Thoracic aorta (tissue), 2 donors: ENCODE measurements at regions not wholly inside any gene's neighbourhood (a gene's known extent, or its start where the extent isn't known, plus 50 kb on each side); places are given as distances from the start of the nearest gene placed in this dataset.

Source experiments
- ATAC-seq: fragments of 150-250 bp; one replicate; pipeline ENCODE4 v1.8.0; 2017; ENCODE audit warnings: low read depth; ENCODE audit not compliant: insufficient number of reproducible peaks, low FRiP score
- DNase-seq: peaks from one replicate; pipeline ENCODE4 v3.0.0-alpha.2; 2020; ENCODE audit warnings: low spot score
- H3K27ac ChIP-seq, 2 donors: fragments of 200-600 bp; sonication (generic); 1 replicate in 1 of 2; 2 replicates in 1 of 2; pipeline ENCODE4 v1.5.1; 2016; ENCODE audit warnings: mild to moderate bottlenecking in 2 of 2, moderate library complexity in 2 of 2
- H3K27me3 ChIP-seq: fragments of 200-600 bp; sonication (generic); replicated peaks from 2 replicates; pipeline ENCODE4 v1.6.0; 2016; ENCODE audit warnings: mild to moderate bottlenecking; ENCODE audit not compliant: insufficient read depth
- H3K36me3 ChIP-seq: fragments of 200-600 bp; sonication (generic); one replicate; pipeline ENCODE4 v1.5.1; 2016
- H3K4me1 ChIP-seq, 2 donors: fragments of 200-600 bp; sonication (generic); 1 replicate in 1 of 2; 2 replicates in 1 of 2; pipeline versions ENCODE4 v1.5.1 to v1.6.0; 2016; ENCODE audit warnings: low read depth in 2 of 2, mild to moderate bottlenecking in 1 of 2; ENCODE audit not compliant: control insufficient read depth in 1 of 2
- H3K4me3 ChIP-seq: fragments of 200-600 bp; sonication (generic); 2 replicates; pipeline ENCODE4 v1.5.1; 2016; ENCODE audit warnings: mild to moderate bottlenecking
- H3K9me3 ChIP-seq: fragments of 200-600 bp; sonication (generic); 2 replicates; pipeline ENCODE4 v1.5.1; 2016
- TF ChIP-seq, protein P1 (sequence below): fragments of 200-600 bp; sonication (generic); IDR thresholded peaks from one replicate; pipeline ENCODE4 v1.5.1; 2019; ENCODE audit warnings: antibody characterized with exemption

DNA sequence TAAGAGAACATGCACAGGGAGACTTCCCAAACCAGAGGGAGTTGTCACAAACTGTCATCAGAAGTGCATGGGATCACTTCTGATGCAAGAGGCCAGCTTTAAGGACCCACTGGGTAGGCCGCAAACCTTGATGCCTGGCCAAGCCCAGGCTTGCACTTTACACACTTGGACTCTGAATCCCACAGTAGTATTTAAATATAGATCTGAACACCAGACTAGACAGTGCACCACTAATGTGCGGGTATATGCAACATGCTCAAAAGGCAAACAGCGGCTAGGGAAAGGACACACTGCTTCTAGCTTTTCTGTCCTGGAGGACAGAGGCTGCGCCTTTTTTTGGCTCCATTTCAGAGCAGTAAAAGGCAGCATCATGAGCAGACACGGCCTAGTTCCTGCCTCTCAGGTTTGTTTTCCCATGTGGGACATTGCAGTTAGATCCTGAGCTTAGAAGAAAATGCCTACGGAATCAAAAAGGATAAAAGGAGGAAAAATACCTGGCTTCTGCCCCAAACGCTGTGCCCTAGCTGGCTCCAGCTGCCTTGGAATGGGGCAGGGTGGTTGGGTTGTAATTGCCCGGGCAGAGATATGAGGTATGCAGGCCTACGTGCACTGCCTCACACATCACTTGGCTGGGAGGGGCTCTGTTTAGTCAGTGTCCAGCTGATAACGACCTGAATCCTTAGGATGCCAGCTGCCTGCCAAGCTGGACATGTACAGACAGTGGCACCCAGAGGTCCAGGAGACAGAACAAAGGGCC is 84.5 kb upstream of the EGLN3 start:
- no peaks in the 10 kb centered on the region for H3K27me3 ChIP-seq
- TF ChIP-seq, protein P1, sequence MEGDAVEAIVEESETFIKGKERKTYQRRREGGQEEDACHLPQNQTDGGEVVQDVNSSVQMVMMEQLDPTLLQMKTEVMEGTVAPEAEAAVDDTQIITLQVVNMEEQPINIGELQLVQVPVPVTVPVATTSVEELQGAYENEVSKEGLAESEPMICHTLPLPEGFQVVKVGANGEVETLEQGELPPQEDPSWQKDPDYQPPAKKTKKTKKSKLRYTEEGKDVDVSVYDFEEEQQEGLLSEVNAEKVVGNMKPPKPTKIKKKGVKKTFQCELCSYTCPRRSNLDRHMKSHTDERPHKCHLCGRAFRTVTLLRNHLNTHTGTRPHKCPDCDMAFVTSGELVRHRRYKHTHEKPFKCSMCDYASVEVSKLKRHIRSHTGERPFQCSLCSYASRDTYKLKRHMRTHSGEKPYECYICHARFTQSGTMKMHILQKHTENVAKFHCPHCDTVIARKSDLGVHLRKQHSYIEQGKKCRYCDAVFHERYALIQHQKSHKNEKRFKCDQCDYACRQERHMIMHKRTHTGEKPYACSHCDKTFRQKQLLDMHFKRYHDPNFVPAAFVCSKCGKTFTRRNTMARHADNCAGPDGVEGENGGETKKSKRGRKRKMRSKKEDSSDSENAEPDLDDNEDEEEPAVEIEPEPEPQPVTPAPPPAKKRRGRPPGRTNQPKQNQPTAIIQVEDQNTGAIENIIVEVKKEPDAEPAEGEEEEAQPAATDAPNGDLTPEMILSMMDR = no peak
- H3K4me1 ChIP-seq = no peaks in the 10 kb centered on the region
- no peak overlapping the region for H3K4me3 ChIP-seq
- no peak overlapping the region for H3K27ac ChIP-seq
- H3K36me3 ChIP-seq = no peaks in the 10 kb centered on the region
- no peaks in the 10 kb centered on the region for H3K9me3 ChIP-seq
- DNase-seq (no peak), ATAC-seq (no peak)

GRCh38 chr14:34034447-34035176 is 83.7 kb upstream of the EGLN3 start:
- TF ChIP-seq, protein P1 = no peak
- Histone ChIP-seq H3K36me3 (no peaks in the 10 kb centered on the region), H3K4me3 (no peak overlapping the region), H3K9me3 (no peaks in the 10 kb centered on the region), H3K4me1 (no peaks in the 10 kb centered on the region), H3K27ac (no peak overlapping the region), H3K27me3 (no peaks in the 10 kb centered on the region)
- no peak for ATAC-seq
- no peak for DNase-seq

DNA sequence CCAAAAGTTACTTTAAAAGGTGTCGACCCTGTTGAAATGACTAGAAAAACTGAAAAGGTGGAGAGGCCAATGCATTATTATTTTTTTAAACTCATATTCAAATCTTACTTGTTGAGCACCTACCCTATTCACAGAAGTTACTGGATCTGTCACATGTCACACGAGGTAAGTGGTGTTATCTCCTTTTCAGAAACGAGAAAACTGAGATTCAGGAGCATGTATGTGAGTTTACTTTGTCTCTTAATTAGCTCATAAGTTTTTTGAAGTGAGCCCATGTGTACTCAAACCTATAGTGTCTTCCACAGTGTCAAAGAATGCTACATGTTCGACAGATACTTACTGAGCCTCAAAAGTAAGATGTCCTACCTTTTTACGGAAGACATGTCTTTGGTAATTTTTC is 81.8 kb upstream of the EGLN3 start:
- no peaks in the 10 kb centered on the region for H3K27me3 ChIP-seq
- no peak overlapping the region for H3K27ac ChIP-seq
- ATAC-seq = no peak

GRCh38 chr14:34030864-34031263 is 80.0 kb upstream of the EGLN3 start:
- Histone ChIP-seq H3K27ac (no peak overlapping the region), H3K4me3 (no peak overlapping the region), H3K27me3 (no peaks in the 10 kb centered on the region), H3K4me1 (no peaks in the 10 kb centered on the region), H3K9me3 (no peaks in the 10 kb centered on the region), H3K36me3 (no peaks in the 10 kb centered on the region)
- DNase-seq (no peak), ATAC-seq (no peak)
- TF ChIP-seq, protein P1 = no peak

More for the DNA sequence above, 81.8 kb upstream of the EGLN3 start:
- DNase-seq = no peak
- Histone ChIP-seq H3K4me1 (no peaks in the 10 kb centered on the region), H3K36me3 (no peaks in the 10 kb centered on the region), H3K9me3 (no peaks in the 10 kb centered on the region), H3K4me3 (no peak overlapping the region)
- TF ChIP-seq, protein P1 = no peak

DNA sequence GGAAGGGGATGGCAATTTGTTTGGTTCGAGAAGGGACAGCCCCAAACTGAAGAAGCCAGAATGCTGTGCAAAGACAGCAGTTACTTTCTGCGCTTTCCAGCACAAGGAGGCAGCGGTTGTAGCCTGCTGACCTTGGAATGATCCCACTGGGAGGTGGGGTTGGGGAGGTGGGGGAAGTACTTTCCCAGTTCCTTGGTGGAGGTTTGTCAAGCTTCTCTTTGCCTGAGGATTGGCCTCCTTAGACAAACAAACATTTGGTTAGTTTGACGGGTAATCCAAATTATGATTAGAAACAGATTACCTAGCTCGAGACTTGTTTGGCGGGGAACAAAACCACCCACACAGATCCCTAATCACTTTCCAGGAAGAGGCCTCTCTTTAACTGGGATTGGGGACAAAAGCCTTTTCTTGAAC is 79.1 kb upstream of the EGLN3 start:
- ATAC-seq = no peak
- DNase-seq = no peak
- Histone ChIP-seq H3K4me3 (no peak overlapping the region), H3K36me3 (no peaks in the 10 kb centered on the region), H3K27ac (no peak overlapping the region), H3K4me1 (no peaks in the 10 kb centered on the region), H3K27me3 (no peaks in the 10 kb centered on the region), H3K9me3 (no peaks in the 10 kb centered on the region)
- TF ChIP-seq, protein P1 = no peak
